MM.1S (cell line): ENCODE measurements at regions not wholly inside any gene's neighbourhood (a gene's known extent, or its start where the extent isn't known, plus 50 kb on each side); places are given as distances from the start of the nearest gene placed in this dataset.

ENCODE experiments used
- DNase-seq: peaks from one replicate; pipeline ENCODE4 v3.0.0-alpha.2; 2015
- H2AFZ ChIP-seq: fragments of 300-600 bp; sonication (generic); 2 replicates; pipeline ENCODE4 v1.6.0; 2016; ENCODE audit warnings: antibody characterized with exemption, low read length
- H3F3A ChIP-seq: fragments of 300-600 bp; sonication (generic); 2 replicates; pipeline ENCODE4 v1.6.1; 2016; ENCODE audit warnings: mild to moderate bottlenecking, antibody characterized with exemption, low read length, moderate library complexity, mixed read lengths; ENCODE audit not compliant: insufficient read depth
- H3K27ac ChIP-seq: fragments of 300-600 bp; sonication (generic); 2 replicates; pipeline ENCODE4 v1.5.1; 2016; ENCODE audit warnings: mild to moderate bottlenecking, low read length
- H3K27me3 ChIP-seq: fragments of 300-600 bp; sonication (generic); replicated peaks from 2 replicates; pipeline ENCODE4 v1.6.0; 2016; ENCODE audit warnings: low read length; ENCODE audit not compliant: insufficient read depth
- H3K36me3 ChIP-seq: fragments of 300-600 bp; sonication (generic); replicated peaks from 2 replicates; pipeline ENCODE4 v1.6.1; 2016; ENCODE audit warnings: mild to moderate bottlenecking, low read length, mixed read lengths; ENCODE audit not compliant: insufficient read depth
- H3K4me1 ChIP-seq: fragments of 300-600 bp; sonication (generic); 2 replicates; pipeline ENCODE4 v1.6.1; 2016; ENCODE audit warnings: low read length, mixed read lengths
- H3K4me2 ChIP-seq: fragments of 300-600 bp; sonication (generic); 2 replicates; pipeline ENCODE4 v1.6.0; 2016; ENCODE audit warnings: low read depth, low read length
- H3K4me3 ChIP-seq: fragments of 300-600 bp; sonication (generic); 2 replicates; pipeline ENCODE4 v1.5.1; 2016; ENCODE audit warnings: low read length, mixed read lengths
- H3K79me2 ChIP-seq: fragments of 300-600 bp; sonication (generic); 2 replicates; pipeline ENCODE4 v1.6.1; 2016; ENCODE audit warnings: mixed run types, low read length, mixed read lengths
- H3K9ac ChIP-seq: fragments of 300-600 bp; sonication (generic); 2 replicates; pipeline ENCODE4 v1.6.1; 2016; ENCODE audit warnings: low read length, mixed read lengths
- H3K9me2 ChIP-seq: fragments of 300-600 bp; sonication (generic); replicated peaks from 2 replicates; pipeline ENCODE4 v1.6.1; 2016; ENCODE audit warnings: mild to moderate bottlenecking, low read length, mixed read lengths; ENCODE audit not compliant: insufficient read depth
- H3K9me3 ChIP-seq: fragments of 300-600 bp; sonication (generic); replicated peaks from 2 replicates; pipeline ENCODE4 v1.6.1; 2016; ENCODE audit warnings: mild to moderate bottlenecking, low read length, mixed read lengths; ENCODE audit not compliant: insufficient read depth
- H4K20me1 ChIP-seq: fragments of 300-600 bp; sonication (generic); 2 replicates; pipeline ENCODE4 v1.6.1; 2016; ENCODE audit warnings: mild to moderate bottlenecking, low read length, moderate library complexity, mixed read lengths; ENCODE audit not compliant: insufficient read depth
- EZH2 ChIP-seq: fragments of 300-600 bp; sonication (generic); optimal IDR thresholded peaks from 2 replicates; pipeline ENCODE3; 2017; ENCODE audit warnings: low read depth, mild to moderate bottlenecking, antibody characterized with exemption, low read length, mixed read lengths
- EZH2phosphoT487 ChIP-seq: fragments of 300-600 bp; sonication (generic); IDR thresholded peaks from 2 replicates; pipeline ENCODE4 v1.6.1; 2018; ENCODE audit warnings: antibody characterized with exemption, low read length
- TF ChIP-seq, protein P1 (sequence below): fragments of 300-600 bp; sonication (generic); IDR thresholded peaks from 2 replicates; pipeline ENCODE4 v1.5.1; 2016; ENCODE audit warnings: antibody characterized with exemption, low read length, mixed read lengths

DNA sequence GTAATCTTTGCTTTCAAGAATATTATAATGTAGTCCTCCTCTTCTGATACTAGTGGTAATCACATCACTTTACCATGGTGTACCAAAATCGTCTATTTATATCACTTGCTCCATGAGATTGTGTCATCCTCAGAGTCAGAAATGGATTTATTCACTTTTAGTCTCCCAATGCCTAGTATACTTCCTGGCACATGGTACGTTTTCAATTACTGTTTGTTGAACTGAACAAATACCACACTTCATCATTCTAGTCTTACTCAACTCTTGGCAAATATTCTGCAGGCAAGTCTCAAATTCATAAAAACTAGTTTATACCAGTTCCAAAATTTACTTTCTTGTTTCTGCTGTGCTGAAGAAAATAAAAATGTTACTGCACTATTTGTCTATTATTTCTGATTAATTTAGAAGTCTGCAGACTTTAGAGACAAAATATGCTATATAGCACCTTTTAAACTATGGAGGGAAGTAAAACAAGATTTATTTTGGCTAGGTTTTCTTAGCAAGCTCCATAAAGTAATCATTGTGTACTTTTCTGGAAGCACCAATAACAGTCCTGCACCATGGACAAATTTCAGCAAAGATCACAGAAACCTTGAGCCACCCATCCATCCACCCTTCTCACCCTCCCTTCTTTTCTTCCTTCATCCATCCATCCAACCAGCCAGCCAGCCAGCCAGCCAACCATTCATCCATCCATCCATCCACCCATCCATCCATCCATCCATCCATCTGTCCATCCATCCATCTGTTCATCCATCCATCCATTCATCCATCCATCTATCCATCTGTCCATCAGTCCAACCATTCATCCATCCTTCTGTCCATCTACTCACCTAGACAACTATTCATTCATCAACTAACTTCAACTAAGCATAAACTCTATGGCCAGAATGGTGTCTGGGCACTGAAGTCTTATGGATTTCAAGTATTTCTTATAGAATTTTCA, 102.1 kb upstream of the STMND1 start:
- no peaks in the 10 kb centered on the region for H3K36me3 ChIP-seq
- H4K20me1 ChIP-seq, result no peaks in the 10 kb centered on the region
- H3K27ac ChIP-seq, result no peak overlapping the region
- H2AFZ ChIP-seq, result no peak overlapping the region
- DNase-seq, result no peak
- H3K9me2 ChIP-seq, result no peaks in the 10 kb centered on the region
- no peak overlapping the region for H3K4me3 ChIP-seq
- H3K4me2 ChIP-seq, result no peak overlapping the region
- H3K79me2 ChIP-seq, result no peaks in the 10 kb centered on the region
- H3K4me1 ChIP-seq, result no peaks in the 10 kb centered on the region
- TF ChIP-seq, protein P1, sequence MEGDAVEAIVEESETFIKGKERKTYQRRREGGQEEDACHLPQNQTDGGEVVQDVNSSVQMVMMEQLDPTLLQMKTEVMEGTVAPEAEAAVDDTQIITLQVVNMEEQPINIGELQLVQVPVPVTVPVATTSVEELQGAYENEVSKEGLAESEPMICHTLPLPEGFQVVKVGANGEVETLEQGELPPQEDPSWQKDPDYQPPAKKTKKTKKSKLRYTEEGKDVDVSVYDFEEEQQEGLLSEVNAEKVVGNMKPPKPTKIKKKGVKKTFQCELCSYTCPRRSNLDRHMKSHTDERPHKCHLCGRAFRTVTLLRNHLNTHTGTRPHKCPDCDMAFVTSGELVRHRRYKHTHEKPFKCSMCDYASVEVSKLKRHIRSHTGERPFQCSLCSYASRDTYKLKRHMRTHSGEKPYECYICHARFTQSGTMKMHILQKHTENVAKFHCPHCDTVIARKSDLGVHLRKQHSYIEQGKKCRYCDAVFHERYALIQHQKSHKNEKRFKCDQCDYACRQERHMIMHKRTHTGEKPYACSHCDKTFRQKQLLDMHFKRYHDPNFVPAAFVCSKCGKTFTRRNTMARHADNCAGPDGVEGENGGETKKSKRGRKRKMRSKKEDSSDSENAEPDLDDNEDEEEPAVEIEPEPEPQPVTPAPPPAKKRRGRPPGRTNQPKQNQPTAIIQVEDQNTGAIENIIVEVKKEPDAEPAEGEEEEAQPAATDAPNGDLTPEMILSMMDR, result no peak
- TF ChIP-seq EZH2 (no peak), EZH2phosphoT487 (no peak)
- H3K9ac ChIP-seq, result no peak overlapping the region
- no peaks in the 10 kb centered on the region for H3K9me3 ChIP-seq
- H3K27me3 ChIP-seq, result no peaks in the 10 kb centered on the region
- no peaks in the 10 kb centered on the region for H3F3A ChIP-seq

DNA sequence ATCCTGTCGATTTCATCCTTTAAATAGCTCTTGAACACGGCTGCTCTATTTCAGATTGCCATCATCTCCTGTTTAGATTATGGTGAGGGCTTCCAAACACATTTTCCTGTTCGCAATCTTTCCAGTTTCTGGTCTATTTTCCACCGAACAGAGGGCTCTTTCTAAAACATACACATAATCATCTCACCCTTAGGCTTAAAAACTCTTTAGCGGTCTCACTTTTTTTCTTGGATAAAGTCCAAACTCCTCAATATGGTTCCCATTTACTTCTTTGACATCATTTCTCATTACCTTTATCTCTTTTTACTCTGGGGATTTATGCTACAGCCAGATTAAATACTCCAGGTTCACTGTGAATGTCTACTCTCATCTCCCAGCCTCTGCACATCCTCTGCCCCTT, 103.4 kb upstream of the STMND1 start:
- H3K4me1 ChIP-seq, result no peaks in the 10 kb centered on the region
- H3K9me3 ChIP-seq, result no peaks in the 10 kb centered on the region
- DNase-seq, result no peak
- H3K79me2 ChIP-seq, result no peaks in the 10 kb centered on the region
- no peaks in the 10 kb centered on the region for H4K20me1 ChIP-seq
- no peak for TF ChIP-seq EZH2
- no peak for TF ChIP-seq EZH2phosphoT487
- TF ChIP-seq, protein P1, result no peak
- no peaks in the 10 kb centered on the region for H3F3A ChIP-seq
- H3K36me3 ChIP-seq, result no peaks in the 10 kb centered on the region
- H3K4me3 ChIP-seq, result no peak overlapping the region
- no peaks in the 10 kb centered on the region for H3K27me3 ChIP-seq
- no peak overlapping the region for H3K9ac ChIP-seq
- H2AFZ ChIP-seq, result no peak overlapping the region
- H3K27ac ChIP-seq, result no peak overlapping the region
- H3K9me2 ChIP-seq, result no peaks in the 10 kb centered on the region
- no peak overlapping the region for H3K4me2 ChIP-seq

DNA sequence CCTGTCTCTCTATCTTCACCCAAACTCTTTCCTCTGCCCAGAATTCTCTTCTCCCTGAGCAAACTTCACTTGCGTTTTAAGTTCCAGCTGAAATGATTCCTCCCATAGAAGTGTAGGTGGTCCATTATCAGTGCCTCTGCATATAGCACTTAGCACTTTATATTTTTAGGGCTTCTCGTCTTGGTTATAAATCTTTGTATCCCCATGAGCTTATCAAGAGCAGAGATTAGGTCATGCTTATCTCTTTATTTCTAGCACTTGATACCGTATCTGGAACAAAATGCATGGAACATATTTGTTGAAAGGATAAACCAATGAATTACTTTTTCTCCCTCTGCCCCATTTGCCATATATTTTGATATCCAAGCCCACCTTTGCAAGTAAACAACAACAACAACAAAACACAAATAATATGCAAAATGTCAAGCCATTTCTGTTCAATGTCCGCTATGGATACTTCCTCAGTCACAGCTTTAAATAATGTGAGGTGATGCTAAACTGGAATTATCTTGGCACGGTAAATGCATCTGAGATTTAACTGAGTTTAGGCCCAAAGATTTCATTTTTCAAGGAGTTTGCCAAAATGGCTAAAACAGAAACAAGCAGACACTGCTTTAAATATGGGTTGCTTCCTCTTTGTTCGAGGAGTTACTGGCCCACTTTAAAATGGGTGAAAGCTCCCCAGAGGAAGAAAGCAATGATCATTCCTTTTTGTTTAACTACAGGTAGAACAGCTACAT, 106.2 kb upstream of the STMND1 start:
- Histone ChIP-seq H3K9me2 (no peaks in the 10 kb centered on the region), H3K9ac (no peak overlapping the region), H3K4me2 (no peak overlapping the region), H4K20me1 (no peaks in the 10 kb centered on the region), H3K4me1 (no peaks in the 10 kb centered on the region), H3K36me3 (no peaks in the 10 kb centered on the region), H3K79me2 (no peaks in the 10 kb centered on the region), H3K27ac (no peak overlapping the region), H3K4me3 (no peak overlapping the region), H2AFZ (no peak overlapping the region), H3K27me3 (no peaks in the 10 kb centered on the region), H3K9me3 (no peaks in the 10 kb centered on the region), H3F3A (no peaks in the 10 kb centered on the region)
- TF ChIP-seq EZH2phosphoT487 (no peak), EZH2 (no peak)
- TF ChIP-seq, protein P1, result no peak
- DNase-seq, result no peak
